ENCODE measurements at regions not wholly inside any gene's neighbourhood (a gene's known extent, or its start where the extent isn't known, plus 50 kb on each side); places are given as distances from the start of the nearest gene placed in this dataset.

- DNase-seq (ENCODE audit: low read depth in 2 of 2), result no peak
Measured at GRCh38 chr11:32265911-32266310, 169.4 kb downstream of the WT1 start.

GRCh38 chr11:32266601-32267000 is 168.7 kb downstream of the WT1 start:
- DNase-seq (ENCODE audit: low read depth in 2 of 2), result no peak

- no peak for DNase-seq (ENCODE audit: low read depth in 2 of 2)
Measured at GRCh38 chr11:32267679-32268187, 167.6 kb downstream of the WT1 start.

GRCh38 chr11:32273931-32274330 is 161.4 kb downstream of the WT1 start:
- no peak for DNase-seq (ENCODE audit: low read depth in 2 of 2)

- DNase-seq (ENCODE audit: low read depth in 2 of 2), result no peak
Measured at GRCh38 chr11:32279672-32280071, 155.7 kb downstream of the WT1 start.

- no peak for DNase-seq (ENCODE audit: low read depth in 2 of 2)
Measured at GRCh38 chr11:32280339-32280738, 155.0 kb downstream of the WT1 start.

GRCh38 chr11:32288276-32288675 is 147.1 kb downstream of the WT1 start:
- DNase-seq (ENCODE audit: low read depth in 2 of 2), result no peak

GRCh38 chr11:32289701-32290100 is 145.6 kb downstream of the WT1 start:
- no peak for DNase-seq (ENCODE audit: low read depth in 2 of 2)

GRCh38 chr11:32290783-32291182 is 144.6 kb downstream of the WT1 start:
- no peak for DNase-seq (ENCODE audit: low read depth in 2 of 2)

- DNase-seq (ENCODE audit: low read depth in 2 of 2), result no peak
Measured at GRCh38 chr11:32297611-32298011, 137.7 kb downstream of the WT1 start.

GRCh38 chr11:32302826-32303225 is 132.5 kb downstream of the WT1 start:
- no peak for DNase-seq (ENCODE audit: low read depth in 2 of 2)

GRCh38 chr11:32304521-32304920 is 130.8 kb downstream of the WT1 start:
- no peak for DNase-seq (ENCODE audit: low read depth in 2 of 2)

- no peak for DNase-seq (ENCODE audit: low read depth in 2 of 2)
Measured at GRCh38 chr11:32305460-32305859, 129.9 kb downstream of the WT1 start.

- no peak for DNase-seq (ENCODE audit: low read depth in 2 of 2)
Measured at GRCh38 chr11:32307471-32307870, 127.9 kb downstream of the WT1 start.

GRCh38 chr11:32307913-32308312 is 127.4 kb downstream of the WT1 start:
- DNase-seq (ENCODE audit: low read depth in 2 of 2), result no peak

- DNase-seq (ENCODE audit: low read depth in 2 of 2), result no peak
Measured at GRCh38 chr11:32309530-32310213, 125.7 kb downstream of the WT1 start.

GRCh38 chr11:32310214-32310601 is 125.1 kb downstream of the WT1 start:
- DNase-seq (ENCODE audit: low read depth in 2 of 2), result no peak

- no peak for DNase-seq (ENCODE audit: low read depth in 2 of 2)
Measured at GRCh38 chr11:32311346-32312065, 123.8 kb downstream of the WT1 start.

GRCh38 chr11:32312206-32312817 is 123.0 kb downstream of the WT1 start:
- no peak for DNase-seq (ENCODE audit: low read depth in 2 of 2)

- no peak for DNase-seq (ENCODE audit: low read depth in 2 of 2)
Measured at GRCh38 chr11:32312865-32313403, 122.4 kb downstream of the WT1 start.

GRCh38 chr11:32313477-32313876 is 121.9 kb downstream of the WT1 start:
- DNase-seq (ENCODE audit: low read depth in 2 of 2), result no peak

- no peak for DNase-seq (ENCODE audit: low read depth in 2 of 2)
Measured at GRCh38 chr11:32315121-32315520, 120.2 kb downstream of the WT1 start.

- no peak for DNase-seq (ENCODE audit: low read depth in 2 of 2)
Measured at GRCh38 chr11:32316232-32316631, 119.1 kb downstream of the WT1 start.

All from stimulated activated CD4-positive, alpha-beta T cell treated with anti-CD3 and anti-CD28 coated beads, Interleukin-1b, Interleukin-23, amount 100 ng/mL, for 1 hour (primary cell).